ENCODE measurements at regions not wholly inside any gene's neighbourhood (a gene's known extent, or its start where the extent isn't known, plus 50 kb on each side); places are given as distances from the start of the nearest gene placed in this dataset.

DNA sequence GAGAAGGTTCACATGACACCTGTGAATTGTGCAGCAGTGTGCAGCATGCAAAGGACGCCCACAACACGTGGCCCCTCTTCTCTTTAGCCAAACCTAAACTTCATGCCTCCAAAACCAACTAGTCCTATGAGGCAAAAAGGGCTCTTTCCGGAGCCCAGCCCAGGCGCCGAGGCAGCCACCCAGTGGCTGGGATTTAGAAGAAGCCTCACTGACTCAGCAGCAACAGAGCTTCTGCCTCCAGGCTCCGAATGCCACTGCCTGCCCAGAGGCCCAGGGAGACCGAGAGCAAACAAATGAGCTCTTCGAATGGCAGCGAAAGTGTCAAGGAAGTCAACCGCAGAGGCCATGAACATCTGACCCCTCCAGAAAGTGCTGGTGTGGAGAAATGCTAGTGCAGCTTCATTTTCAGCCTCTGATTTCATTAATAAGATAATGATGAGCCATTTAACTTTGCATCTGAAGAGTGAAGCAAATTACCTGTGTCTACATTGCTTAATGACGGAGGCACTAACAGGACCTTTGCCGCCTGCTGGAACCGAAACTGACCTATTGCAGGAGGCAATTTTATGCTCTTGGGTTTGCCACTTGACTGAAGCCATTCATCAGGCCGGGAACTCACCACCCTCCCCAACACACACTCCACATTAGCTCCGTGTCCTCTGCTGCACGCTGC, 157.7 kb upstream of the RPL38 start:
- no peak for DNase-seq (ENCODE audit: low spot score)

GRCh38 chr17:74049167-74049966, 154.1 kb upstream of the RPL38 start:
- no peak for DNase-seq (ENCODE audit: low spot score)

GRCh38 chr17:74049967-74050458, 153.5 kb upstream of the RPL38 start:
- no peak for DNase-seq (ENCODE audit: low spot score)

DNA sequence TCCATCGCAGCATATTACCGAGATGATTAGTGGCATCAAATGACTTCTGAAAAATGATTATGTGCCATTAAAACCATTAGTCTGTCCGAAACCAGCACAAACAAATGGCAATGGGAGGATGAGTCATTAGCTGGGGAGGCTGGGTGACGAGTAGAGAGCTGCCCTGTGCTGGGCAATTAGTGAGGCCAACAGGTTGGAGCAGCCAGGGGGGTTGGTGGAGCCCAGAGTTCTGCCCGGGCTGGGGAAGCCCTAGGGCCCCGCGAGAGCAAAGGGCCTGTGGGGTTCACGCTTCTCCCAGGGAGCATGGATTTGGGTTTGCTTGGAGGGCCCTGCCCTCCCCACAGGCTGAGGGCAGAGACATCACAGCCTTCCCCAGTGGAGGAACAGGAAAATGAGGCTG, 152.1 kb upstream of the RPL38 start:
- peak; percentile 56 for DNase-seq (ENCODE audit: low spot score)

GRCh38 chr17:74052993-74053711, 150.3 kb upstream of the RPL38 start:
- DNase-seq (ENCODE audit: low spot score): no peak

DNA sequence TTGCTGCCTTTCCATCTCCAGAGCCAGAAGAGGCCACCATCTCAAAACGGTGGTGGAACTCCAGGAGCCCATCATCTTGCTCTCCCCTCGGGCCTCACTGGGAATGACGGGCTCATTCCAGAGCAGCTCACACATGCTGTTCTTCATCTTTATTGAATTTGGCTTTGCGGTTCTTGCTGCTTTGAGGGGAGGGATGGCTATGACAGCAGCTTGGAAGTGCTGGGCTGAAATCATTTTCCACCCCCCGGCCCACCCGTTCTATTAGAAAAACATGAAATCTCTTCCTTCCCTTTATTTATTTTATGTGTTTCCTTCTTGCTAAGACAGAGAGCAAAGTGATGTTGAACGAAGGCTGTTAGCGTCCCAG, 149.8 kb upstream of the RPL38 start:
- DNase-seq (ENCODE audit: low spot score): no peak

- DNase-seq (ENCODE audit: low spot score): no peak
These were observed 149.2 kb upstream of the RPL38 start for GRCh38 chr17:74054249-74054648.

DNA sequence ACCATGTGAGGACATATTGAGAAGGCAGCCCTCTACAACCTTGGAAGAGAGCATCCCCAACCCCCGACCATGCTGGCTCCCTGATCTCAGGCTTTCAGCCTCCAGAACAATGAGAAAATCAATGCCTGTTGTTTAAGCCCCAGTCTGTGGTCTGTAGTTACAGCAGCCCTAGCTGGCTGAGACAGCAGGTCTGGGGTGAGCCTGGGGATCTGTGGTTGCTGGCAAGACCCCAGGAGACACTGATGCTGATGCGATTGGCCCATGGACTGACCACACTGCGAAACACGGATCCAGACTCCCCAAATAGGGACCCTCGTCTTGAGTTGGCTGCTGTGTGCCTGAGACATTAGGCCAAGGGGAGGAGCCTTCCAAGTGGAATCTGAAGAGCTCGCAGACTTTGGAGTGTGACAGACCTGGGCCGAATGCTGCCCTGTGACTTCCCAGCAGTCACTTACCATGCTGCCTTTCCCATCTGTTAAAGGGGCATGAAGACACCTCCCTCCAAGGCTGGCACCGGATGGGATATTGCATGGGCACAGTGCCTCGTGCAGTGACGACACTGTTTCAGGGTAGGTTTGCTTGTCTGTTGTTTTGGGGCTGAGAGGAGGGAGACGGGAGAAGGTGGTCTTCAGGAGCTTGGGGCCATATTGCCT, 147.8 kb upstream of the RPL38 start:
- DNase-seq (ENCODE audit: low spot score): no peak

DNA sequence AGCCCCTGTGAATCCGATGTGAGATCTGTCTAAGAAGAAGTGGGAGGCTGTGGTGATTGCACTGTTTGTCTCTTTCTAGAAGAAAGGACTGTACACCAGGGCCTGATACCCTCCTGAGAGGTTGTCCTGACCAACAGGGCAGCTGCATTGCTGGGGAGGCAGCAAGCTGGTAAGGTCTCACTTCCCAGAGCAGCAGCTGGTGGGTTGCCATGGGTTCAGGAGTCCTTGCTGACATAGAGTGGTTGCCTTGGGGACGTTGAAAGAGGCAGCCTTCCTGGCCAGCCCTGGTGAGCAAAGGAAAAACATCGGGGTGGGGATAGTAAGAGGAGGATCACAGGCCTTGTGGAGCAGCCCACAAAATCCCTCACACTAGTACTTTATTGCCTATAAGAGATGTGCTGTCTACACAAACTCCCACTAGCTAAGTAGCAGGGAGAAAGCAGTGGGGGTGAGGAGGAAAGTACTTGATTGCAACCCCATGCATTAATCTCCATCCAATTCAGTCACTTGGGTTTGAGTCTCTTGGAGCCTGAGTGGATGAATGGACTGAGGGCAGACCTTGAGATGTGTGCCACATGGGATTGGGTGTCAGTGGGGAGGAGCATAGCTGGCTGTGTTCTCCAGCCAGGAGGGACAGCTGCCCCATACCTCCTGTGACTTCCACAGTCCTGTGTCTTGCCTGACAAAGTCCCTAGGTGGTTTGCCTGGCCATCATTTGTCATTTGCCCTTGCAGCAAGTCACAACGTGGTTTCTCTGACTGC, 143.8 kb upstream of the RPL38 start:
- DNase-seq (ENCODE audit: low spot score): no peak

GRCh38 chr17:74061758-74062157, 141.7 kb upstream of the RPL38 start:
- DNase-seq (ENCODE audit: low spot score): no peak

GRCh38 chr17:74062234-74062633, 141.2 kb upstream of the RPL38 start:
- DNase-seq (ENCODE audit: low spot score): no peak

DNA sequence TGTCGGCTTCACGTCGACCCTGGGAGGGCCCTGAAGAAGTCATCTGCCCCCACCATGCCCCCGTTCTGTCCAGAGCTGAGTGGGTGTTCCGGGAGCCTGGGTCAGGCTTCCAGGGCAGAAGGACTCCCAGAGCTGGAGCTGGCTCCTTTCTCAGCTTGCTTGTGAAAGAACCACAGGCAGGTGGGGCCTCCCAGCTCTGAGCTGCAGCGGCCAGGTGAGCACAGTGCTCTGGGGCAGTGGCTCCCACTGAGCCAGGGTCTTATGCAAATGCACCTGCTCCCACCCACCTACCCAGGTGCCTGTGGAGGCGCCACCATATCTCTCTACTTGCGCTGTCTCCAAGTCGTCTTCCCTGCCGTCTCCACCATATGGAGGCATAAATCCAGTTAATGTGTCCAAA, 140.0 kb upstream of the RPL38 start:
- DNase-seq (ENCODE audit: low spot score): no peak

GRCh38 chr17:74070374-74070773, 133.1 kb upstream of the RPL38 start:
- no peak for DNase-seq (ENCODE audit: low spot score)

DNA sequence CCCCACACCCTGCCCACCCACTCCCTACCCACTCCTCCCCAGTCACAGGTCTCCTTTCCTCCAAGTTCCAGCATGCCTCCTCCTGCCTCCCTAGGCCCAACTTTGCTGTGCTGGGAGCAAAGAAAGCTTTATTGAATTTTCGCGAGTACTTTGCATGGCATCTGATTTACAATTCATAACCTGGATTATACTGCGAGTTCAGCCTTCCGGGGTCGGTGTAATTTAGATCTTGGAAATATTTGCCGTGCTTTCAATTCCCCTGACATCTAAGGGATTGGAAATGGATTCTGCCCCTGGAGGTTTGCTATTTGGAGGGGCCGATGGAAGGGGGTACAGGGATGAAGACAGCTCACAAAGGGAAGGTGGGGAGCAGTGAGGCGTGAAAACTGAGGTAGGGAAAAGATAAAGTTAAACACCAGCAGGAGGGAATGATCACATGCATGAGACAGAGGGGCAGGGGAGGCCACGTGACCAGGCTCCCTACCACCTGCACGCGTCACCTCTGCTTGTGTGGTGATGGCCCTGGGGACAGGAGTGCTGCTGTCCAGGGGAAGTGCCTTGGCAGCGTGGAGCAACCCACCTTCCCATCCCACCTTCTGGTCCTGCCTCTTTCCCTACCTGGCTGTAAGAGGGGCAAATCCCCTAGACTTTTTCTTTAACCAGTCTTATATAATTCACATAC, 132.3 kb upstream of the RPL38 start:
- DNase-seq (ENCODE audit: low spot score): no peak

GRCh38 chr17:74072340-74072739, 131.1 kb upstream of the RPL38 start:
- DNase-seq (ENCODE audit: low spot score): no peak

GRCh38 chr17:74076446-74076845, 127.0 kb upstream of the RPL38 start:
- no peak for DNase-seq (ENCODE audit: low spot score)

DNA sequence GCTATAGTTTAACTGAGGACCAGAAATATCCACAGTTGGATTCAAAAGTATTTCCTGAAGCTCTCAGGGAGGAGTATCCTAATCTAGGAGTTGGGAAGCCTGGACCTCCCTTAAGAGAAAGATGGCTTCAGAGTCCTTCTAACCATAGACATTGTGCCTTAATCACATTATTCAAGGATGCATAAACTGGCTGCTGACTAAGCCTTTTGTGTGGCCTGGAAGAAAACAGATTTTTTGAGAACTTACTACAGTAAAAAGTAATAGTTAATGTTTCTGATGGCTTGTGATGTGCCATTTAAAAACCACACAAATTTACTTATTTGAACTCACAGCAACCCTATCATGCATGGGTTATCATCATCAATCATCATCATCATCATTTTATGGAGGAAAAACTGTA, 126.2 kb upstream of the RPL38 start:
- no peak for DNase-seq (ENCODE audit: low spot score)

DNA sequence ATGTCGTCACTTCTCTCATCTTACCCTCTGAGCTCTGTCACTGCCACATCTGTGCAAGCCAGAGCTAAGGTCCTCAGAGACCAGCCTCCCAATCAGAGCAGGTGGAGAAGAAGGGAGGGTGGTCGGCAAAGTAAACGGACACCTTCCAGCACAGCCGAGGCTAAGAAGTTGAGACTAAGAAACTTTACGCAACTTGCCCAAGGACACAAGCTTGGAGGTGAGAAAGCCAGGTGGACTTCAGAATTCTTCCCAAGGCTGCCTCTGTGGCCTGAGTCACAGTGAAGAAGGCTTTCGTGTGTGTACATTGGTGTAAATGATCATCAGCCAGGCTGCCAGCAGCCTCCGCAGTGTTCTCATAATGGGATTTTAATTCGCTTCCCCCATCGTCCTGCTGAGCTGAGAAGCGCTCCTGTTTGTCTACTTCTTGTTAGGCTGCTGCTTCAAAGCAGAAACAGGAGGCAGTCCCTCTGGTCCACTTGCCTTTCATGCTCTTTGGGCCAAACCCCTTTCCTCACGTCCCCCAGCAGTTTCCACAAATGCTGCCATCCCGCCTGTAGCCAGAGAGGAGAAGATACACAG, 125.0 kb upstream of the RPL38 start:
- no peak for DNase-seq (ENCODE audit: low spot score)

DNA sequence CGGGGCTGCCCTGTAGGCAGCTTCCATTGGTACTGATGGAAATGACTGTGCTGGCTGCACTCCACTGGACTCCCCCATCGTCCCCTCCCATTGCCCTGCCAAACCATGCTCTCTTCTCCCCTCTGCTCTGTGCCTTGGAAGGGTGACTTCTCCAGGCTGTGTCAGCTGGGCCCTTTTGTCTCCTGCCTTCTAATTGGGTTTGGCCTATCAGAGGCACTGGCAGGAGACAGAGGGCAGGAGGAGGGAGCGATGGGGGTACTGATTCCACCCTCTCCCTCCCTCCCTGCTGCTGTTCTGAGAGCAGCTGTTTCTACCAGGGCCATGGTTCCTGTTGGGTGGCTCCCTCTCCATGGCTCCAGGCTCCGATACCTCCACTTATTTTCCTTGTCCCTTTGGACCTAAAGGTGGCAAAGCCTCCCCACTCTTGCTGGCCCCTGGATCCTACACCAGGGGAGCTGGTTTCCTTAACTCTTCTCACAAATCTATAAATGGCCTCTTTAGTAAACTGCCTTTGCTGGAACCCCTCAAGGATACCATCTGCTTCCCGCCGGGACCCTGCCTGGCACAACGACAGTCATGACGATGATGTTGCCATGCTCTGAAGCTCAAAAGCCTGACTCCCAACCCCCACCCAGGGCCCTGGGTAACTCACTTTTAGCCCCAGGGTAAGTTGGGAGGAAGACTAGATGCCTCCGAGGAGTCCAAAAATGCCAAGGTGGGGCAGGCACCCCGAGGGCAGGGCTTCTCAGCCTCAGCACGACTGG, 123.8 kb upstream of the RPL38 start:
- DNase-seq (ENCODE audit: low spot score): no peak

Data from A172 (cell line).